Smooth muscle cell (in vitro differentiated cells): ENCODE measurements at regions not wholly inside any gene's neighbourhood (a gene's known extent, or its start where the extent isn't known, plus 50 kb on each side); places are given as distances from the start of the nearest gene placed in this dataset.

Source experiments
- DNase-seq: peaks from one replicate; lab custom pipeline; 2025; ENCODE audit not compliant: unreplicated experiment; lab: John Stamatoyannopoulos, UW
- H2AFZ ChIP-seq: fragments of 200-600 bp; sonication (generic); 2 replicates; pipeline ENCODE4 v1.6.0; 2016; ENCODE audit warnings: antibody characterized with exemption, low read depth, mild to moderate bottlenecking
- H3F3A ChIP-seq: fragments of 200-600 bp; sonication (generic); 2 replicates; pipeline ENCODE4 v1.6.0; 2017; ENCODE audit warnings: antibody characterized with exemption, low read depth
- H3K27ac ChIP-seq: fragments of 200-600 bp; sonication (generic); 2 replicates; pipeline ENCODE4 v1.5.1; 2016; ENCODE audit warnings: low read depth, mild to moderate bottlenecking
- H3K27me3 ChIP-seq: fragments of 200-600 bp; sonication (generic); 2 replicates; pipeline ENCODE4 v1.6.1; 2016; ENCODE audit warnings: low read depth, mild to moderate bottlenecking
- H3K36me3 ChIP-seq: fragments of 200-600 bp; sonication (generic); 2 replicates; pipeline ENCODE4 v1.5.1; 2016; ENCODE audit warnings: low read depth
- H3K4me1 ChIP-seq: fragments of 200-600 bp; sonication (generic); 2 replicates; pipeline ENCODE4 v1.5.1; 2016; ENCODE audit warnings: low read depth
- H3K4me2 ChIP-seq: fragments of 200-600 bp; sonication (generic); 2 replicates; pipeline ENCODE4 v1.6.0; 2016; ENCODE audit warnings: mild to moderate bottlenecking
- H3K4me3 ChIP-seq: fragments of 200-600 bp; sonication (generic); 2 replicates; pipeline ENCODE4 v1.5.1; 2016; ENCODE audit warnings: mild to moderate bottlenecking
- H3K79me2 ChIP-seq: fragments of 200-600 bp; sonication (generic); 2 replicates; pipeline ENCODE4 v1.6.0; 2016; ENCODE audit warnings: low read depth, mild to moderate bottlenecking
- H3K9ac ChIP-seq: fragments of 200-600 bp; sonication (generic); 2 replicates; pipeline ENCODE4 v1.6.0; 2016; ENCODE audit warnings: low read depth
- H3K9me3 ChIP-seq: fragments of 200-600 bp; sonication (generic); replicated peaks from 2 replicates; pipeline ENCODE4 v1.5.1; 2016; ENCODE audit warnings: low read depth
- H4K20me1 ChIP-seq: fragments of 200-600 bp; sonication (generic); 2 replicates; pipeline ENCODE4 v1.6.0; 2016; ENCODE audit warnings: low read depth
- CTCF ChIP-seq: fragments of 200-600 bp; sonication (generic); IDR thresholded peaks from 2 replicates; pipeline ENCODE4 v1.5.1; 2017; ENCODE audit warnings: borderline replicate concordance, mild to moderate bottlenecking, antibody characterized with exemption; ENCODE audit not compliant: insufficient read depth, poor library complexity, severe bottlenecking
- WGBS: methylation state at CpG from one replicate; pipeline ENCODE4 v1.1.7; 2016; ENCODE audit warnings: low lambda C conversion rate; 5-methylcytosine and 5-hydroxymethylcytosine counted together

DNA sequence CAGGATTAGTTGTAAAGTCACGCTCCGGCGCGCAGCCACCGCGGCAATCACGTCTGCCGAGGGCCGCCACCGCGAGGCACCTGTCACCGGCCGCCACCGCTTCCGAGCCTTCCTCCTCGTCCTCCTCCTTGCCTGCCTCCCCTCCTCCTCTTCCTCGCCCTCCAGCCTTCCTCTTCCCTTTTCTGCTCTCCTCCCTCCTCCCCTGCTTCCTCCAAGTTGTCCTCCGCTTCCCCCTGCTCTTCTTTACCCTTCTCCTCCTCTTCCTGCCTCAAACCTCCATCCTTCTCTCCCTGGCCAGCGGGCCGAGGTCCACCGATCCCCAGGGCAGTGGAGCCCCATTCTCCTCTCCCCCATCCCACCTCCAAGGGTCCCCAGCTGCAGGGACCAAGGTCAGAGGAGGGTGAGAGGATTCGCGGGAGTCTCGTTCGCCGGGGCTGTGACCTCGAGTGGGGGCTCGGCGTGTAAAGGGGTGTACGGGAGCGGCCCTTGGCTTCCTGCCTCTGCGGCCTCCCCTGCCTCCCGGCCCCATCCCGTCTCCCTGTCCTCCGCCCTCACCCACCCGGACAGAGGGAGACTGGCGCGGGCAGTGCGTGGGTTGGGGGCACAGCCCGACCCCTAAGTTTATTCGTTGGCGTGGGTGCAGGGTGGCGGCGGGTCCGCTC is 89.5 kb upstream of the PAX2 start:
- H3K9me3 ChIP-seq, result no peaks in the 10 kb centered on the region
- H3F3A ChIP-seq, result peaks cover 6% of the 10 kb centered on the region
- no peak overlapping the region for H3K27ac ChIP-seq
- H3K4me2 ChIP-seq, result peak overlapping the region; percentile 88
- H3K9ac ChIP-seq, result no peak overlapping the region
- no peaks in the 10 kb centered on the region for H3K36me3 ChIP-seq
- H3K4me1 ChIP-seq, result peaks cover 19% of the 10 kb centered on the region
- peaks cover 87% of the 10 kb centered on the region for H3K27me3 ChIP-seq
- H4K20me1 ChIP-seq, result no peaks in the 10 kb centered on the region
- peak overlapping the region; percentile 43 for H3K4me3 ChIP-seq
- no peak overlapping the region for H2AFZ ChIP-seq
- WGBS, result 4% methylated on average over 35 of the region's 45 CpGs
- TF ChIP-seq CTCF, result no peak
- H3K79me2 ChIP-seq, result no peaks in the 10 kb centered on the region
- DNase-seq, result no peak

GRCh38 chr10:100656454-100656853 is 88.9 kb upstream of the PAX2 start:
- no peak for DNase-seq
- 0% methylated on average over 8 of the region's 34 CpGs for WGBS
- Histone ChIP-seq H3K9me3 (no peaks in the 10 kb centered on the region), H3F3A (peaks cover 6% of the 10 kb centered on the region), H2AFZ (no peak overlapping the region), H3K4me2 (peak overlapping the region; percentile 88), H3K4me3 (peak overlapping the region; percentile 43), H3K27me3 (peaks cover 91% of the 10 kb centered on the region), H3K27ac (no peak overlapping the region), H3K9ac (no peak overlapping the region), H4K20me1 (no peaks in the 10 kb centered on the region), H3K36me3 (no peaks in the 10 kb centered on the region), H3K79me2 (no peaks in the 10 kb centered on the region), H3K4me1 (peaks cover 19% of the 10 kb centered on the region)
- no peak for TF ChIP-seq CTCF

GRCh38 chr10:100658269-100658668 is 87.1 kb upstream of the PAX2 start:
- no peak for TF ChIP-seq CTCF
- Histone ChIP-seq H3K4me2 (no peak overlapping the region), H3K9me3 (no peaks in the 10 kb centered on the region), H3K27me3 (peaks cover 87% of the 10 kb centered on the region), H3K9ac (no peak overlapping the region), H2AFZ (no peak overlapping the region), H4K20me1 (no peaks in the 10 kb centered on the region), H3K4me1 (peaks cover 19% of the 10 kb centered on the region), H3K4me3 (no peak overlapping the region), H3K36me3 (no peaks in the 10 kb centered on the region), H3K79me2 (no peaks in the 10 kb centered on the region), H3K27ac (no peak overlapping the region), H3F3A (peaks cover 6% of the 10 kb centered on the region)
- WGBS, result 70% methylated on average over 1 of the region's 1 CpG
- no peak for DNase-seq
